ENCODE measurements at regions not wholly inside any gene's neighbourhood (a gene's known extent, or its start where the extent isn't known, plus 50 kb on each side); places are given as distances from the start of the nearest gene placed in this dataset.

- no peaks in the 10 kb centered on the region for H3K4me1 Mint-ChIP-seq
Measured at GRCh38 chr5:133715216-133715615, 102.9 kb upstream of the FSTL4 start.

GRCh38 chr5:133714161-133714915, 102.0 kb upstream of the FSTL4 start:
- H3K4me1 Mint-ChIP-seq = no peaks in the 10 kb centered on the region
- H3K27me3 Mint-ChIP-seq = peaks cover 28% of the 10 kb centered on the region
- H3K4me3 Mint-ChIP-seq = no peak overlapping the region
- DNase-seq (no peak), ATAC-seq (no peak)
- H3K9me3 ChIP-seq (ENCODE audit: control insufficient read depth, low read length, poor library complexity, severe bottlenecking) = no peaks in the 10 kb centered on the region
- H3K27ac Mint-ChIP-seq = no peak overlapping the region
- H3K36me3 Mint-ChIP-seq (ENCODE audit: low read depth) = no peaks in the 10 kb centered on the region

More at GRCh38 chr5:133715216-133715615, 102.9 kb upstream of the FSTL4 start:
- Mint-ChIP-seq H3K4me3 (no peak overlapping the region), H3K36me3 (ENCODE audit: low read depth) (no peaks in the 10 kb centered on the region), H3K27ac (no peak overlapping the region), H3K27me3 (peaks cover 25% of the 10 kb centered on the region)
- no peaks in the 10 kb centered on the region for H3K9me3 ChIP-seq (ENCODE audit: control insufficient read depth, low read length, poor library complexity, severe bottlenecking)
- DNase-seq (no peak), ATAC-seq (no peak)

- Mint-ChIP-seq H3K4me3 (no peak overlapping the region), H3K27me3 (peaks cover 34% of the 10 kb centered on the region), H3K36me3 (ENCODE audit: low read depth) (no peaks in the 10 kb centered on the region), H3K4me1 (no peaks in the 10 kb centered on the region), H3K27ac (no peak overlapping the region)
- ATAC-seq = no peak
- no peak for DNase-seq
- no peaks in the 10 kb centered on the region for H3K9me3 ChIP-seq (ENCODE audit: control insufficient read depth, low read length, poor library complexity, severe bottlenecking)
Measured at GRCh38 chr5:133713751-133714150, 101.4 kb upstream of the FSTL4 start.

GRCh38 chr5:133713209-133713608, 100.9 kb upstream of the FSTL4 start:
- H3K9me3 ChIP-seq (ENCODE audit: control insufficient read depth, low read length, poor library complexity, severe bottlenecking) = no peaks in the 10 kb centered on the region
- peaks cover 33% of the 10 kb centered on the region for H3K27me3 Mint-ChIP-seq
- H3K36me3 Mint-ChIP-seq (ENCODE audit: low read depth) = no peaks in the 10 kb centered on the region
- H3K4me3 Mint-ChIP-seq = no peak overlapping the region
- no peaks in the 10 kb centered on the region for H3K4me1 Mint-ChIP-seq
- no peak for DNase-seq
- no peak for ATAC-seq
- no peak overlapping the region for H3K27ac Mint-ChIP-seq

DNA sequence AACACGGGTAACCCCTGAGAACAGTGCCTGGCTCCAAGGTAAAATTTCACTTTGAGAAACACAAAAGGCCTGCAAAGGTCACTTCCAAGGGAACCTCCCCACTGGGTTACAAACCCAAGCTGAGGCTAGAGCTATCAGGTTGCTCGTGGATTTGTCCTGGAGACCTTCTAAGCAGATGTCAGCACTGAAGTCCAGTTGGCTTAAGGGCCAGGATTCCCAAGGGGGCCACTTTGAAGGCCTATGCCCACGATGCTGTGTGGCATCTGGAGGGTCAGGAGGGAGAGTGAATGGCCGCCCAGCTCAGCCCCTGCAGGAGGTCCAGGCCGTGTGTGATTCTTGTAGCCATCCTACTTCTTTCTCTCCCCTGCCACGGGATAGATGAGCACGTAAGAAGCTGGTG, 100.2 kb upstream of the FSTL4 start:
- H3K36me3 Mint-ChIP-seq (ENCODE audit: low read depth) = no peaks in the 10 kb centered on the region

GRCh38 chr5:133709209-133709725, 96.9 kb upstream of the FSTL4 start:
- no peaks in the 10 kb centered on the region for H3K9me3 ChIP-seq (ENCODE audit: control insufficient read depth, low read length, poor library complexity, severe bottlenecking)
- DNase-seq = no peak
- H3K27me3 Mint-ChIP-seq = peaks cover 38% of the 10 kb centered on the region
- no peaks in the 10 kb centered on the region for H3K36me3 Mint-ChIP-seq (ENCODE audit: low read depth)
- H3K4me1 Mint-ChIP-seq = no peaks in the 10 kb centered on the region
- no peak overlapping the region for H3K27ac Mint-ChIP-seq
- no peak overlapping the region for H3K4me3 Mint-ChIP-seq
- no peak for ATAC-seq

More for the DNA sequence above, 100.2 kb upstream of the FSTL4 start:
- H3K4me1 Mint-ChIP-seq = no peaks in the 10 kb centered on the region
- ATAC-seq (no peak), DNase-seq (no peak)
- H3K27ac Mint-ChIP-seq = no peak overlapping the region
- peaks cover 31% of the 10 kb centered on the region for H3K27me3 Mint-ChIP-seq
- no peaks in the 10 kb centered on the region for H3K9me3 ChIP-seq (ENCODE audit: control insufficient read depth, low read length, poor library complexity, severe bottlenecking)
- H3K4me3 Mint-ChIP-seq = no peak overlapping the region

- Mint-ChIP-seq H3K36me3 (ENCODE audit: low read depth) (no peaks in the 10 kb centered on the region), H3K4me3 (no peak overlapping the region), H3K27ac (no peak overlapping the region), H3K4me1 (no peaks in the 10 kb centered on the region), H3K27me3 (peaks cover 38% of the 10 kb centered on the region)
- no peak for DNase-seq
- ATAC-seq = no peak
- H3K9me3 ChIP-seq (ENCODE audit: control insufficient read depth, low read length, poor library complexity, severe bottlenecking) = no peaks in the 10 kb centered on the region
Measured at GRCh38 chr5:133708331-133708850, 96.0 kb upstream of the FSTL4 start.

- Mint-ChIP-seq H3K27me3 (peaks cover 38% of the 10 kb centered on the region), H3K36me3 (ENCODE audit: low read depth) (no peaks in the 10 kb centered on the region), H3K27ac (no peak overlapping the region), H3K4me3 (no peak overlapping the region), H3K4me1 (no peaks in the 10 kb centered on the region)
- H3K9me3 ChIP-seq (ENCODE audit: control insufficient read depth, low read length, poor library complexity, severe bottlenecking) = no peaks in the 10 kb centered on the region
- ATAC-seq (no peak), DNase-seq (no peak)
Measured at GRCh38 chr5:133707629-133708028, 95.3 kb upstream of the FSTL4 start.

GRCh38 chr5:133706506-133707430, 94.4 kb upstream of the FSTL4 start:
- H3K27me3 Mint-ChIP-seq = peaks cover 37% of the 10 kb centered on the region
- no peaks in the 10 kb centered on the region for H3K4me1 Mint-ChIP-seq
- DNase-seq = no peak
- no peak overlapping the region for H3K27ac Mint-ChIP-seq
- H3K9me3 ChIP-seq (ENCODE audit: control insufficient read depth, low read length, poor library complexity, severe bottlenecking) = no peaks in the 10 kb centered on the region
- H3K36me3 Mint-ChIP-seq (ENCODE audit: low read depth) = no peaks in the 10 kb centered on the region
- no peak for ATAC-seq
- H3K4me3 Mint-ChIP-seq = no peak overlapping the region

DNA sequence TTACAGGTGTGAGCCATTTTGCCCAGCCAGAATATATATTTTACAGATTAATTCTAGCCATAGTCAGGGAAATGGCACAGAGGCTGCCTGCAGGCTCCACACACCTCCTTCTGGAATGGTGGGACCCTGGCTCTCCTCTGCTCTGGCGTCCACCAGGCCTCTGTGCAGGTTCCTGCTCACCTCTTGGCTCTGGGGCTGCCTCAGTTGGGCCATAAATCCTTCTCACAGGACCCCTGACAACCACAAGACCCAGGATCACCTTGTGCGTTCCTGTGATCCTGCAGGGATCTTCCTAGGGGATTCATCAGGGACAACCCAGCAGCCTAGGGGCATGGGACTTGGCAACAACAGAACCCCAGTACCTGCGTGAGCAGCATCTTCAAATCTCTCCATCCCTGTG, 93.0 kb upstream of the FSTL4 start:
- Mint-ChIP-seq H3K27me3 (peaks cover 23% of the 10 kb centered on the region), H3K4me3 (no peak overlapping the region), H3K36me3 (ENCODE audit: low read depth) (no peaks in the 10 kb centered on the region), H3K27ac (no peak overlapping the region), H3K4me1 (no peaks in the 10 kb centered on the region)
- no peak for ATAC-seq
- H3K9me3 ChIP-seq (ENCODE audit: control insufficient read depth, low read length, poor library complexity, severe bottlenecking) = no peaks in the 10 kb centered on the region
- DNase-seq = no peak

DNA sequence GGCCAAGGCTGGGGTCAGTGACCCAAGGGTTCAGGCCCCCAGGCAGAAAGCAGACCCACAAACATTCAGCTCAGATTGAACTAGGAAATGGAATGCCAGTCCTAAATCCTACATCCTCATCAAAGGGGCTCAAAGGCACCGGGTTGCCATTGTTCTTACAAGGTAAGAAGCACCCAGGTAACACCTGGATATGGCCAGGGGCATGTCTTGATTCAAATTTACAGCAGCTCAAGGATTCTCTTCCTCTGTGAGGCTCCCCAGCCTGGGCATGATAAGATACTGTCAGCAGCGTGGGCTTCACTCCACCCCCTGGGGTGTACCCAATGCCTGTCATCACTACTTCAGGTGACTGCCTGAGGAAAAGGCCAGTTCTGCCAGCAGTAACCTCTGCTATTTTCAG, 92.1 kb upstream of the FSTL4 start:
- peaks cover 20% of the 10 kb centered on the region for H3K27me3 Mint-ChIP-seq
- ATAC-seq = no peak

GRCh38 chr5:133703935-133704334, 91.6 kb upstream of the FSTL4 start:
- DNase-seq (no peak), ATAC-seq (no peak)
- H3K4me3 Mint-ChIP-seq = no peak overlapping the region
- no peaks in the 10 kb centered on the region for H3K9me3 ChIP-seq (ENCODE audit: control insufficient read depth, low read length, poor library complexity, severe bottlenecking)
- H3K27ac Mint-ChIP-seq = no peak overlapping the region
- peaks cover 16% of the 10 kb centered on the region for H3K27me3 Mint-ChIP-seq
- no peaks in the 10 kb centered on the region for H3K36me3 Mint-ChIP-seq (ENCODE audit: low read depth)
- H3K4me1 Mint-ChIP-seq = no peaks in the 10 kb centered on the region

More for the DNA sequence above, 92.1 kb upstream of the FSTL4 start:
- Mint-ChIP-seq H3K4me1 (no peaks in the 10 kb centered on the region), H3K36me3 (ENCODE audit: low read depth) (no peaks in the 10 kb centered on the region), H3K4me3 (no peak overlapping the region), H3K27ac (no peak overlapping the region)
- H3K9me3 ChIP-seq (ENCODE audit: control insufficient read depth, low read length, poor library complexity, severe bottlenecking) = no peaks in the 10 kb centered on the region
- no peak for DNase-seq

Data from T-helper 17 cell (primary cell).